HepG2 (cell line): ENCODE measurements at regions not wholly inside any gene's neighbourhood (a gene's known extent, or its start where the extent isn't known, plus 50 kb on each side); places are given as distances from the start of the nearest gene placed in this dataset.

Experiments used
- ATAC-seq: fragments of 200-7000 bp; cut with Tn5 transposase; 3 replicates; pipeline ENCODE4 v1.9.1; 2020; ENCODE audit warnings: mild to moderate bottlenecking, moderate library complexity
- BruUV-seq: library from RNA; stranded (reverse); fragments of 400-500 nt; replicated peaks from 2 replicates; lab custom pipeline; 2021; lab: Mats Ljungman, UMichigan
- CTCF ChIA-PET: fragments of 300-600 bp; formaldehyde crosslinking; extraction: SDS; loops from one replicate; lab custom pipeline; 2021; ENCODE audit warnings: low total read pairs, inconsistent platforms, low intra/inter-chr PET ratio; lab: Yijun Ruan, JAX
- POLR2A ChIA-PET: fragments of 350-600 bp; sonication (Branson Sonifier 250); formaldehyde crosslinking; loops from one replicate; lab custom pipeline; 2020; ENCODE audit warnings: antibody characterized with exemption, inconsistent platforms; lab: Yijun Ruan, JAX
- DNase-seq: peaks from one replicate; pipeline ENCODE4 v3.0.0-alpha.2; 2015; ENCODE audit warnings: low spot score
- FAIRE-seq: peaks from 3 replicates; lab custom pipeline; 2011; peaks lifted over from hg19 to GRCh38; lab: Jason Lieb, UNC
- H2AFZ ChIP-seq: one replicate; pipeline ENCODE4 v1.6.1; 2011; ENCODE audit warnings: low read length, inconsistent platforms
- H3K27ac ChIP-seq: fragments of 300-600 bp; 3 replicates; pipeline ENCODE4 v1.8.0; 2011; ENCODE audit warnings: mixed run types, mild to moderate bottlenecking, mixed read lengths, low read length, inconsistent platforms; ENCODE audit not compliant: insufficient read depth; ENCODE audit errors: extremely low read length
- H3K27me3 ChIP-seq, 2 experiments: fragments of 200-600 bp in 1 of 2; 2 replicates in 1 of 2; 3 replicates in 1 of 2; pipeline versions ENCODE4 v1.6.0 to v1.8.0; 2011; ENCODE audit warnings: low read length in 2 of 2, mild to moderate bottlenecking in 2 of 2, moderate library complexity in 2 of 2, inconsistent platforms in 1 of 2; ENCODE audit not compliant: insufficient read depth in 2 of 2, control insufficient read depth in 1 of 2
- H3K36me3 ChIP-seq, 2 experiments: fragments of 200-600 bp in 1 of 2; replicated peaks in 1 of 2; 2 replicates in 1 of 2; 3 replicates in 1 of 2; pipeline versions ENCODE4 v1.5.1 to v1.8.0; 2011; ENCODE audit warnings: low read length in 2 of 2, inconsistent platforms in 1 of 2; ENCODE audit not compliant: insufficient read depth in 2 of 2, control insufficient read depth in 1 of 2
- H3K4me1 ChIP-seq: 2 replicates; pipeline ENCODE4 v1.5.1; 2012; ENCODE audit warnings: low read length, inconsistent platforms; ENCODE audit not compliant: insufficient read depth
- H3K4me2 ChIP-seq: 2 replicates; pipeline ENCODE4 v1.6.0; 2011; ENCODE audit warnings: low read depth, low read length, inconsistent platforms
- H3K4me3 ChIP-seq, 3 experiments: fragments of 200-600 bp in 1 of 3; sonication (generic), shearing (Covaris generic) in 1 of 3; replicated peaks in 1 of 3; 2 replicates each; pipeline ENCODE4 v1.5.1; 2011 to 2016; ENCODE audit warnings: low read length in 3 of 3, inconsistent platforms in 2 of 3, low read depth in 2 of 3, mild to moderate bottlenecking in 2 of 3, control low read depth in 1 of 3, mixed read lengths in 1 of 3; ENCODE audit not compliant: insufficient read depth in 1 of 3
- H3K79me2 ChIP-seq: one replicate; pipeline ENCODE4 v1.6.1; 2011; ENCODE audit warnings: low read length, inconsistent platforms; ENCODE audit not compliant: insufficient read depth
- H3K9ac ChIP-seq: 2 replicates; pipeline ENCODE4 v1.6.0; 2011; ENCODE audit warnings: mild to moderate bottlenecking, low read depth, low read length, inconsistent platforms; ENCODE audit not compliant: insufficient read depth
- H3K9me3 ChIP-seq: 2 replicates; pipeline ENCODE4 v1.5.1; 2012; ENCODE audit warnings: mild to moderate bottlenecking, low read length
- H4K20me1 ChIP-seq: 2 replicates; pipeline ENCODE4 v1.6.0; 2011; ENCODE audit warnings: inconsistent platforms, mild to moderate bottlenecking, low read length, moderate library complexity; ENCODE audit not compliant: insufficient read depth
- FOSL2 ChIP-seq: sonication (generic); formaldehyde crosslinking; IDR thresholded peaks from 2 replicates; pipeline ENCODE4 v1.4.0; 2020; ENCODE audit warnings: missing genetic modification reagents
- GABPA ChIP-seq, 2 experiments: IDR thresholded peaks; 2 replicates each; pipeline ENCODE4 v1.6.1; 2011 to 2016; ENCODE audit warnings: low read depth in 2 of 2, low read length in 1 of 2, missing biosample characterization in 1 of 2, missing genetic modification characterization in 1 of 2
- GATAD2A ChIP-seq: IDR thresholded peaks from 2 replicates; pipeline ENCODE4 v1.6.1; 2016
- ZNF331 ChIP-seq: sonication (generic); formaldehyde crosslinking; IDR thresholded peaks from 2 replicates; pipeline ENCODE4 v1.4.0; 2020; ENCODE audit warnings: missing genetic modification reagents
- ZNF772 ChIP-seq: sonication (generic); formaldehyde crosslinking; IDR thresholded peaks from 2 replicates; pipeline ENCODE4 v1.5.0; 2020; ENCODE audit warnings: mild to moderate bottlenecking, missing genetic modification reagents
- WGBS: methylation state at CpG from one replicate; pipeline ENCODE4 v1.1.6; 2017; ENCODE audit warnings: low lambda C conversion rate; 5-methylcytosine and 5-hydroxymethylcytosine counted together
- in situ Hi-C: cut with HindIII; loops from 2 replicates; pipeline ENCODE4 v1.10.0; 2017; ENCODE audit warnings: low pct_unique_long_range_greater_than_20kb; ENCODE audit not compliant: extremely low pct_ligation_motif_present
- intact Hi-C: fragments of 100-400 bp; cut with micrococcal nuclease; formaldehyde crosslinking; loops from one replicate; pipeline ENCODE4 v1.10.0; 2022; ENCODE audit not compliant: unreplicated experiment
- TF ChIP-seq, protein P1 (sequence below): sonication (generic); formaldehyde crosslinking; IDR thresholded peaks from 2 replicates; pipeline ENCODE4 v1.5.0; 2020; ENCODE audit warnings: missing genetic modification reagents
- TF ChIP-seq, protein P2 (sequence below): sonication (generic); formaldehyde crosslinking; IDR thresholded peaks from 2 replicates; pipeline ENCODE4 v1.8.1; 2023; ENCODE audit warnings: mild to moderate bottlenecking, inconsistent platforms, moderate library complexity, missing genetic modification reagents, borderline replicate concordance

DNA sequence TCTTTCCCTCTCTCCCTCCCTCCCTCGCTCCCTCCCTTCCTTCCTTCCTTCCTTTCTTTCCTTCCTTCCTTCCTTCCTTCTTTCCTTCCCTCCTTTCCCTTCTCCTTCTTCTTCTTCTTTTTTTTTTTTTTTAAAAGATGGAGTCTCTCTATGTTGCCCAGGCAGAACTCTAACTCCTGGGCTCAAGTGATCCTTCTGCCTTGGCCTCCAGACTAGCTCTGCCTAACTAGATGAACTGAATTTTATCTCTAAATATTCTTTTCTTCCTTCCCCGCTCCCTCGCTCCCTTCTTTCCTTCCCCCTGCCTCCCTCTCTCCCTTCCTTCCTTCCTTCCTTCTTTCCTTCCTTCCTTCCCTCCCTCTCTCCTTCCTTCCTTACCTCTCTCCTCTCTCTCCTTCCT, 170.5 kb upstream of the LHX5 start:
- TF ChIP-seq GATAD2A (CRISPR knock-in tag): no peak
- no peak for TF ChIP-seq GABPA (IDR thresholded peaks at IDR 0.05; ENCODE audit: low read depth, low read length)
- TF ChIP-seq GABPA (CRISPR knock-in tag; IDR thresholded peaks at IDR 0.05; ENCODE audit: low read depth): no peak
- TF ChIP-seq, protein P1, sequence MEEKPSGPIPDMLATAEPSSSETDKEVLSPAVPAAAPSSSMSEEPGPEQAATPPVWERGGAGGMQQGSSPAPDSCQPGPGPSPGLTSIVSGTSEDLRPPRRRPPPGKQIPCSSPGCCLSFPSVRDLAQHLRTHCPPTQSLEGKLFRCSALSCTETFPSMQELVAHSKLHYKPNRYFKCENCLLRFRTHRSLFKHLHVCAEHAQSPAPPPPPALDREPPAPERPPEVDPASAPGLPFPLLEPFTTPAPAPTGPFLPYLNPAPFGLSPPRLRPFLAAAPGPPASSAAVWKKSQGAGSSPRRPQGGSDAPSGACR: no peak
- no peak for TF ChIP-seq FOSL2 (CRISPR knock-in tag)
- TF ChIP-seq, protein P2, sequence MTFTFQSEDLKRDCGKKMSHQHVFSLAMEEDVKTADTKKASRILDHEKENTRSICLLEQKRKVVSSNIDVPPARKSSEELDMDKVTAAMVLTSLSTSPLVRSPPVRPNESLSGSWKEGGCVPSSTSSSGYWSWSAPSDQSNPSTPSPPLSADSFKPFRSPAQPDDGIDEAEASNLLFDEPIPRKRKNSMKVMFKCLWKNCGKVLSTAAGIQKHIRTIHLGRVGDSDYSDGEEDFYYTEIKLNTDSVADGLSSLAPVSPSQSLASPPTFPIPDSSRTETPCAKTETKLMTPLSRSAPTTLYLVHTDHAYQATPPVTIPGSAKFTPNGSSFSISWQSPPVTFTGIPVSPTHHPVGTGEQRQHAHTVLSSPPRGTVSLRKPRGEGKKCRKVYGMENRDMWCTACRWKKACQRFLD (CRISPR knock-in tag): no peak
- no peak for TF ChIP-seq ZNF772 (CRISPR knock-in tag)
- TF ChIP-seq ZNF331 (CRISPR knock-in tag): no peak
- BruUV-seq: no TSS peak
- Histone ChIP-seq H3K36me3 (no peaks in the 10 kb centered on the region), H4K20me1 (no peaks in the 10 kb centered on the region), H3K9me3 (no peaks in the 10 kb centered on the region), H3K79me2 (no peaks in the 10 kb centered on the region), H3K4me2 (no peak overlapping the region), H3K4me3 (no peak overlapping the region), H3K4me1 (no peaks in the 10 kb centered on the region), H3K27ac (no peak overlapping the region), H3K27me3 (peaks cover 1 to 29% of the 10 kb centered on the region in 2 experiments; a peak in 2 of 5 replicates), H2AFZ (no peak overlapping the region), H3K9ac (no peak overlapping the region)
- ChIA-PET POLR2A (no interaction called here), CTCF (no interaction called here)
- WGBS: 22% methylated on average over 3 of the region's 3 CpGs
- no peak for ATAC-seq
- in situ Hi-C loops: no loop called here
- intact Hi-C loops: no loop called here
- no peak for FAIRE-seq
- no peak for DNase-seq
